Keratinocyte (primary cell): ENCODE measurements at regions not wholly inside any gene's neighbourhood (a gene's known extent, or its start where the extent isn't known, plus 50 kb on each side); places are given as distances from the start of the nearest gene placed in this dataset.

Source experiments
- EZH2 ChIP-seq: IDR thresholded peaks from one replicate; pipeline ENCODE4 v1.6.1; 2012; ENCODE audit warnings: inconsistent platforms, mild to moderate bottlenecking, low read length, moderate library complexity
- TF ChIP-seq, protein P1 (sequence below), 3 experiments: IDR thresholded peaks in 1 of 3; conservative IDR thresholded peaks in 1 of 3; optimal IDR thresholded peaks in 1 of 3; 2 replicates in 2 of 3; 3 replicates in 1 of 3; pipeline versions ENCODE3 to v1.5.1; 2011; ENCODE audit warnings: low read length in 3 of 3, mild to moderate bottlenecking in 3 of 3, moderate library complexity in 2 of 3, control low read depth in 1 of 3, inconsistent platforms in 1 of 3; ENCODE audit not compliant: insufficient read depth in 2 of 3; ENCODE audit errors: extremely low read depth in 1 of 3

DNA sequence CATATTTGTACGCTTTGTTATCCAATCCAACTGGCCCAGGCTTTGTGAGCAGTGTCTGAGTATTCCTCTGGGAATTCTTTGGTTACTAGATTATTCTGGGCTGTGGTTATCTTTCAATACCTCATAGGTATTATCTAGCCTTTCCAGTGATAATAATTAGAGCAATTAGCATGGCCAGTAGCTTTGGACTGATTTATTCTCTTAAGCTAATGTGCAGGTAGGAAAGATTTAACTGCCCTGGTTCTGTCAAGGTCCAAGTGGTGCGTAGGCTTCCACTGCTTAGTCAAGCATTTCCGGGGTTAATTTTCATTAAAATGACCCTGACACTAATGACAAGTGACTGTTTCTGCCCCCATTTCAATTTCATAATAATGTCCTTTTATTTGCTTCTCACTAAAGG is 54.2 kb upstream of the PMFBP1 start:
- TF ChIP-seq, protein P1, sequence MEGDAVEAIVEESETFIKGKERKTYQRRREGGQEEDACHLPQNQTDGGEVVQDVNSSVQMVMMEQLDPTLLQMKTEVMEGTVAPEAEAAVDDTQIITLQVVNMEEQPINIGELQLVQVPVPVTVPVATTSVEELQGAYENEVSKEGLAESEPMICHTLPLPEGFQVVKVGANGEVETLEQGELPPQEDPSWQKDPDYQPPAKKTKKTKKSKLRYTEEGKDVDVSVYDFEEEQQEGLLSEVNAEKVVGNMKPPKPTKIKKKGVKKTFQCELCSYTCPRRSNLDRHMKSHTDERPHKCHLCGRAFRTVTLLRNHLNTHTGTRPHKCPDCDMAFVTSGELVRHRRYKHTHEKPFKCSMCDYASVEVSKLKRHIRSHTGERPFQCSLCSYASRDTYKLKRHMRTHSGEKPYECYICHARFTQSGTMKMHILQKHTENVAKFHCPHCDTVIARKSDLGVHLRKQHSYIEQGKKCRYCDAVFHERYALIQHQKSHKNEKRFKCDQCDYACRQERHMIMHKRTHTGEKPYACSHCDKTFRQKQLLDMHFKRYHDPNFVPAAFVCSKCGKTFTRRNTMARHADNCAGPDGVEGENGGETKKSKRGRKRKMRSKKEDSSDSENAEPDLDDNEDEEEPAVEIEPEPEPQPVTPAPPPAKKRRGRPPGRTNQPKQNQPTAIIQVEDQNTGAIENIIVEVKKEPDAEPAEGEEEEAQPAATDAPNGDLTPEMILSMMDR (optimal IDR thresholded peaks at IDR 0.05 in 1 of 3, IDR thresholded peaks at IDR 0.05 in 1 of 3, conservative IDR thresholded peaks at IDR 0.05 in 1 of 3; ENCODE audit: extremely low read depth in 1 of 3, insufficient read depth in 2 of 3, low read length in 3 of 3) = no peak
- TF ChIP-seq EZH2 = no peak
